Breast epithelium (tissue), 3 donors: ENCODE measurements at regions not wholly inside any gene's neighbourhood (a gene's known extent, or its start where the extent isn't known, plus 50 kb on each side); places are given as distances from the start of the nearest gene placed in this dataset.

Experiments used
- POLR2A ChIP-seq: fragments of 450-650 bp; IDR thresholded peaks from one replicate; pipeline ENCODE4 v1.6.1; 2016; ENCODE audit warnings: antibody characterized with exemption, mild to moderate bottlenecking, moderate library complexity
- POLR2AphosphoS5 ChIP-seq, 3 donors: sonication (generic); formaldehyde crosslinking; IDR thresholded peaks; one replicate each; pipeline ENCODE4 v1.6.1; 2017; ENCODE audit warnings: antibody characterized with exemption in 3 of 3
- TF ChIP-seq, protein P1 (sequence below), 3 donors: fragments of 450-650 bp; IDR thresholded peaks; one replicate each; pipeline ENCODE4 v1.5.1; 2016 to 2017; ENCODE audit warnings: antibody characterized with exemption in 3 of 3, mild to moderate bottlenecking in 3 of 3, moderate library complexity in 3 of 3

GRCh38 chr10:124333931-124334330, 84.8 kb downstream of the OAT start:
- TF ChIP-seq, protein P1, sequence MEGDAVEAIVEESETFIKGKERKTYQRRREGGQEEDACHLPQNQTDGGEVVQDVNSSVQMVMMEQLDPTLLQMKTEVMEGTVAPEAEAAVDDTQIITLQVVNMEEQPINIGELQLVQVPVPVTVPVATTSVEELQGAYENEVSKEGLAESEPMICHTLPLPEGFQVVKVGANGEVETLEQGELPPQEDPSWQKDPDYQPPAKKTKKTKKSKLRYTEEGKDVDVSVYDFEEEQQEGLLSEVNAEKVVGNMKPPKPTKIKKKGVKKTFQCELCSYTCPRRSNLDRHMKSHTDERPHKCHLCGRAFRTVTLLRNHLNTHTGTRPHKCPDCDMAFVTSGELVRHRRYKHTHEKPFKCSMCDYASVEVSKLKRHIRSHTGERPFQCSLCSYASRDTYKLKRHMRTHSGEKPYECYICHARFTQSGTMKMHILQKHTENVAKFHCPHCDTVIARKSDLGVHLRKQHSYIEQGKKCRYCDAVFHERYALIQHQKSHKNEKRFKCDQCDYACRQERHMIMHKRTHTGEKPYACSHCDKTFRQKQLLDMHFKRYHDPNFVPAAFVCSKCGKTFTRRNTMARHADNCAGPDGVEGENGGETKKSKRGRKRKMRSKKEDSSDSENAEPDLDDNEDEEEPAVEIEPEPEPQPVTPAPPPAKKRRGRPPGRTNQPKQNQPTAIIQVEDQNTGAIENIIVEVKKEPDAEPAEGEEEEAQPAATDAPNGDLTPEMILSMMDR (IDR thresholded peaks at IDR 0.05), result no peak
- TF ChIP-seq POLR2A, result no peak
- TF ChIP-seq POLR2AphosphoS5 (IDR thresholded peaks at IDR 0.05), result no peak
